ENCODE measurements at regions not wholly inside any gene's neighbourhood (a gene's known extent, or its start where the extent isn't known, plus 50 kb on each side); places are given as distances from the start of the nearest gene placed in this dataset.

GRCh38 chr16:76837872-76838271 is 353.1 kb upstream of the MON1B start:
- TF ChIP-seq CTCF (IDR thresholded peaks at IDR 0.05) = no peak
- TF ChIP-seq, protein P1, sequence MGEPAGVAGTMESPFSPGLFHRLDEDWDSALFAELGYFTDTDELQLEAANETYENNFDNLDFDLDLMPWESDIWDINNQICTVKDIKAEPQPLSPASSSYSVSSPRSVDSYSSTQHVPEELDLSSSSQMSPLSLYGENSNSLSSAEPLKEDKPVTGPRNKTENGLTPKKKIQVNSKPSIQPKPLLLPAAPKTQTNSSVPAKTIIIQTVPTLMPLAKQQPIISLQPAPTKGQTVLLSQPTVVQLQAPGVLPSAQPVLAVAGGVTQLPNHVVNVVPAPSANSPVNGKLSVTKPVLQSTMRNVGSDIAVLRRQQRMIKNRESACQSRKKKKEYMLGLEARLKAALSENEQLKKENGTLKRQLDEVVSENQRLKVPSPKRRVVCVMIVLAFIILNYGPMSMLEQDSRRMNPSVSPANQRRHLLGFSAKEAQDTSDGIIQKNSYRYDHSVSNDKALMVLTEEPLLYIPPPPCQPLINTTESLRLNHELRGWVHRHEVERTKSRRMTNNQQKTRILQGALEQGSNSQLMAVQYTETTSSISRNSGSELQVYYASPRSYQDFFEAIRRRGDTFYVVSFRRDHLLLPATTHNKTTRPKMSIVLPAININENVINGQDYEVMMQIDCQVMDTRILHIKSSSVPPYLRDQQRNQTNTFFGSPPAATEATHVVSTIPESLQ (CRISPR knock-in tag; IDR thresholded peaks at IDR 0.05) = no peak
- no peak for TF ChIP-seq PRDM15 (CRISPR knock-in tag; IDR thresholded peaks at IDR 0.05)
- TF ChIP-seq ZBTB21 (CRISPR knock-in tag; IDR thresholded peaks at IDR 0.05; ENCODE audit: borderline replicate concordance) = no peak
- TF ChIP-seq CREM (CRISPR knock-in tag; IDR thresholded peaks at IDR 0.05) = no peak
- TF ChIP-seq CREB1 (CRISPR knock-in tag; IDR thresholded peaks at IDR 0.05) = no peak

Data from WTC11 (cell line).